Suprapubic skin (tissue), 4 donors: ENCODE measurements at regions not wholly inside any gene's neighbourhood (a gene's known extent, or its start where the extent isn't known, plus 50 kb on each side); places are given as distances from the start of the nearest gene placed in this dataset.

ENCODE experiments used
- DNase-seq, 2 donors: peaks; one replicate each; pipeline ENCODE4 v3.0.0-alpha.2; 2019; ENCODE audit warnings: low spot score in 2 of 2
- H3K27ac ChIP-seq: fragments of 200-600 bp; sonication (generic); one replicate; pipeline ENCODE4 v1.5.1; 2019
- H3K27me3 ChIP-seq: fragments of 200-600 bp; sonication (generic); one replicate; pipeline ENCODE4 v1.5.1; 2019
- H3K36me3 ChIP-seq: fragments of 200-600 bp; sonication (generic); one replicate; pipeline ENCODE4 v1.5.1; 2019
- H3K4me1 ChIP-seq: fragments of 200-600 bp; sonication (generic); one replicate; pipeline ENCODE4 v1.5.1; 2019
- H3K4me3 ChIP-seq: fragments of 200-600 bp; sonication (generic); one replicate; pipeline ENCODE4 v1.5.1; 2019; ENCODE audit warnings: mild to moderate bottlenecking
- H3K9me3 ChIP-seq: fragments of 200-600 bp; sonication (generic); one replicate; pipeline ENCODE4 v1.5.1; 2019
- CTCF ChIP-seq, 2 donors: fragments of 200-600 bp in 1 of 2; fragments of 450-650 bp in 1 of 2; sonication (generic) in 1 of 2; IDR thresholded peaks; one replicate each; pipeline ENCODE4 v1.5.1; 2016 to 2019; ENCODE audit warnings: antibody characterized with exemption in 2 of 2, mild to moderate bottlenecking in 1 of 2, moderate library complexity in 1 of 2
- EP300 ChIP-seq: sonication (generic); formaldehyde crosslinking; IDR thresholded peaks from one replicate; pipeline ENCODE4 v1.6.1; 2017; ENCODE audit warnings: antibody characterized with exemption
- POLR2A ChIP-seq, 2 donors: fragments of 450-650 bp; IDR thresholded peaks; one replicate each; pipeline ENCODE4 v1.6.1; 2017; ENCODE audit warnings: antibody characterized with exemption in 2 of 2, mild to moderate bottlenecking in 2 of 2, moderate library complexity in 2 of 2
- POLR2AphosphoS5 ChIP-seq, 3 donors: sonication (generic); formaldehyde crosslinking; IDR thresholded peaks; one replicate each; pipeline ENCODE4 v1.6.1; 2017; ENCODE audit warnings: antibody characterized with exemption in 3 of 3
- WGBS: methylation state at CpG from one replicate; pipeline ENCODE4 v1.1.5; 2018; 5-methylcytosine and 5-hydroxymethylcytosine counted together

- no peak for TF ChIP-seq POLR2AphosphoS5 (IDR thresholded peaks at IDR 0.05)
- no peak for TF ChIP-seq EP300
- TF ChIP-seq POLR2A (IDR thresholded peaks at IDR 0.05): no peak
- TF ChIP-seq CTCF (IDR thresholded peaks at IDR 0.05): no peak
- Histone ChIP-seq H3K4me1 (no peaks in the 10 kb centered on the region), H3K27ac (no peak overlapping the region), H3K36me3 (no peaks in the 10 kb centered on the region), H3K27me3 (no peaks in the 10 kb centered on the region), H3K4me3 (no peak overlapping the region), H3K9me3 (no peaks in the 10 kb centered on the region)
- DNase-seq: no peak
- 68% methylated on average over 6 of the region's 7 CpGs for WGBS
Observed at GRCh38 chr10:128820663-128821062, 646.4 kb upstream of the MGMT start.

- H3K27me3 ChIP-seq: no peaks in the 10 kb centered on the region
- H3K4me3 ChIP-seq: no peak overlapping the region
- no peak for DNase-seq
- TF ChIP-seq CTCF (IDR thresholded peaks at IDR 0.05) (no peak), POLR2A (IDR thresholded peaks at IDR 0.05) (no peak), POLR2AphosphoS5 (IDR thresholded peaks at IDR 0.05) (no peak), EP300 (no peak)
- no peaks in the 10 kb centered on the region for H3K4me1 ChIP-seq
- H3K9me3 ChIP-seq: no peaks in the 10 kb centered on the region
- H3K36me3 ChIP-seq: no peaks in the 10 kb centered on the region
- WGBS: 93% methylated on average over 16 of the region's 16 CpGs
- no peak overlapping the region for H3K27ac ChIP-seq
Observed at GRCh38 chr10:128823201-128823600, 643.8 kb upstream of the MGMT start.

- Histone ChIP-seq H3K36me3 (no peaks in the 10 kb centered on the region), H3K4me1 (no peaks in the 10 kb centered on the region), H3K4me3 (no peak overlapping the region), H3K9me3 (no peaks in the 10 kb centered on the region), H3K27ac (no peak overlapping the region), H3K27me3 (no peaks in the 10 kb centered on the region)
- 68% methylated on average over 6 of the region's 6 CpGs for WGBS
- DNase-seq: no peak
- TF ChIP-seq EP300: no peak
- no peak for TF ChIP-seq POLR2A (IDR thresholded peaks at IDR 0.05)
- TF ChIP-seq CTCF (IDR thresholded peaks at IDR 0.05): no peak
- TF ChIP-seq POLR2AphosphoS5 (IDR thresholded peaks at IDR 0.05): no peak
Observed at GRCh38 chr10:128825626-128826025, 641.4 kb upstream of the MGMT start.

GRCh38 chr10:128833671-128834070 lies 633.4 kb upstream of the MGMT start:
- no peak overlapping the region for H3K27ac ChIP-seq
- no peak for DNase-seq
- H3K36me3 ChIP-seq: no peaks in the 10 kb centered on the region
- WGBS: 79% methylated on average over 5 of the region's 5 CpGs
- no peaks in the 10 kb centered on the region for H3K9me3 ChIP-seq
- H3K4me1 ChIP-seq: no peaks in the 10 kb centered on the region
- no peak for TF ChIP-seq EP300
- TF ChIP-seq CTCF (IDR thresholded peaks at IDR 0.05): no peak
- no peak for TF ChIP-seq POLR2AphosphoS5 (IDR thresholded peaks at IDR 0.05)
- TF ChIP-seq POLR2A (IDR thresholded peaks at IDR 0.05): no peak
- H3K27me3 ChIP-seq: no peaks in the 10 kb centered on the region
- H3K4me3 ChIP-seq: no peak overlapping the region

GRCh38 chr10:128835361-128835760 lies 631.7 kb upstream of the MGMT start:
- no peak for TF ChIP-seq CTCF (IDR thresholded peaks at IDR 0.05)
- TF ChIP-seq POLR2AphosphoS5 (IDR thresholded peaks at IDR 0.05): no peak
- no peak for TF ChIP-seq POLR2A (IDR thresholded peaks at IDR 0.05)
- TF ChIP-seq EP300: no peak
- H3K27me3 ChIP-seq: no peaks in the 10 kb centered on the region
- WGBS: 72% methylated on average over 5 of the region's 5 CpGs

More at GRCh38 chr10:128835361-128835760, 631.7 kb upstream of the MGMT start:
- no peaks in the 10 kb centered on the region for H3K36me3 ChIP-seq
- no peaks in the 10 kb centered on the region for H3K4me1 ChIP-seq
- no peak overlapping the region for H3K4me3 ChIP-seq
- no peak overlapping the region for H3K27ac ChIP-seq
- no peak for DNase-seq
- no peaks in the 10 kb centered on the region for H3K9me3 ChIP-seq
